Astrocyte of the cerebellum (primary cell): ENCODE measurements at regions not wholly inside any gene's neighbourhood (a gene's known extent, or its start where the extent isn't known, plus 50 kb on each side); places are given as distances from the start of the nearest gene placed in this dataset.

ENCODE experiments used
- DNase-seq: peaks from one replicate; pipeline ENCODE4 v3.0.0-alpha.2; 2011; ENCODE audit warnings: low read depth
- H3K4me3 ChIP-seq: 2 replicates; pipeline ENCODE4 v1.5.1; 2011; ENCODE audit warnings: mild to moderate bottlenecking, low read depth, low read length, moderate library complexity
- CTCF ChIP-seq: IDR thresholded peaks from 2 replicates; pipeline ENCODE4 v1.5.1; 2012; ENCODE audit warnings: low read length, low read depth, moderate library complexity, mild to moderate bottlenecking; ENCODE audit errors: missing control alignments
- in situ Hi-C: cut with HindIII; loops from 2 replicates; pipeline ENCODE4 v1.10.0; 2017; ENCODE audit warnings: low sequenced_read_pairs

GRCh38 chr18:64330161-64330560, 181.3 kb upstream of the LINC00305 start:
- no peak for DNase-seq
- in situ Hi-C loops, result no loop called here
- H3K4me3 ChIP-seq, result no peak overlapping the region
- TF ChIP-seq CTCF, result peak; percentile 19

DNA sequence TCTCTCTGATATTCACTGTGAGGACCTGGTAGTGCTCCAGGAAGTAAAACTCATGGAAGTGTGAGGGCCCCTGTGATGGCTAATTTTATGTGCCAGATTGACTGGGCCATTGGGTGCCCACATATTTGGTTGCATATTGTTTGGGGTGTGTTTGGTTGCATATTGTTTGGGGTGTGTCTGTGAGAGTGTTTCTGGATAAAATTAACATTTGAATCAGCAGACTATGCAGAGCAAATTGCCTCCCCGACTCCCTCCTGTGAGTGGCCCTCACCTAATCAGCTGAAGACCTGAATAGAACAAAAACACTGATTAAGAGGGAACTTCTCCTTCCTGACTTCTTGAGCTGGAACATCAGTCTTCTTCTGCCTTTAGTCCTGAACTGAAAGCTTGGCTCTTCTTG, 173.3 kb upstream of the LINC00305 start:
- in situ Hi-C loops, result no loop called here
- no peak overlapping the region for H3K4me3 ChIP-seq
- TF ChIP-seq CTCF, result no peak
- DNase-seq, result no peak

DNA sequence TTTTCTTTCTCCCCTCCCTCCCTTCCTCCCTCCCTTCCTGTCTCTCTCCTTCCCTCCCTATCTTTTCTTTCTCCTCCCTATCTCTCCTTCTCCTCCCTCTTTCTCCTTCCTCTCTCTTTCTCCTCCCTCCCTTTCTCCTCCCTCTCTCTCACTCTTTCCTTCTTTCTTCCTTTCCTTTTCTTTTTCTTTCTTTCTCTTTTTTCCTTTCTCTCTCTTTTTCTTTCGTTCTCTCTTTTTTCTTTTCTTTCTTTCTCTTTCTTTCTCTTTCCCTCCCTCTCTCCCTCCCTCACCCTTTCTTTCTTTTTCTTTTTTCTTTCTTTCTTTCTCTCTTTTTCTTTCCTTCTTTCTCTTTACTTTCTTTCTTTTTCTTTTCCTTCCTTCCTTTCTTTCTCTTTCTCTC, 169.7 kb upstream of the LINC00305 start:
- DNase-seq, result no peak
- TF ChIP-seq CTCF, result no peak
- in situ Hi-C loops, result no loop called here
- no peak overlapping the region for H3K4me3 ChIP-seq

- TF ChIP-seq CTCF, result no peak
- DNase-seq, result no peak
These were observed 163.0 kb upstream of the LINC00305 start for GRCh38 chr18:64311859-64312258.

GRCh38 chr18:64295839-64296238, 147.0 kb upstream of the LINC00305 start:
- no peak for TF ChIP-seq CTCF
- DNase-seq, result no peak
- in situ Hi-C loops, result no loop called here
- H3K4me3 ChIP-seq, result no peak overlapping the region

More at GRCh38 chr18:64311859-64312258, 163.0 kb upstream of the LINC00305 start:
- in situ Hi-C loops, result no loop called here
- H3K4me3 ChIP-seq, result no peak overlapping the region

DNA sequence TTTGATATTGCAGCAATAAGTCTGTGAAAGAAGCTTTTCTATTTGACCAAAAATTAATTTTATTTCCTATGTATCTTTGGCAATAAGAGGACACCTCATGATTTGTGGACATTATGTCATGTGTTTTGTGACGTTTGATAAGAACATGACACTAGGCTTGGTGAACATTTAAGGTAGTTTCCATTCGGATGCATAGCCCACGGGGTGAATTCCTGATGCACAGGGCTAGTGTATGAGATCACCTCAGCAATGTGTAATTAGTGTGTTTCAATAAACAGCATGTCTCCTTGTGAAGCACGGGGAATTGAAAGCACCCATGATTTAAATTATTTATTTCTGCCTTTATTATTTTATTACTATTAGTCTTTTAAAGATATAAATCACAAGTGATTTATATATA, 146.1 kb upstream of the LINC00305 start:
- no peak overlapping the region for H3K4me3 ChIP-seq
- DNase-seq, result no peak
- no peak for TF ChIP-seq CTCF
- in situ Hi-C loops, result no loop called here

- TF ChIP-seq CTCF, result no peak
- no peak for DNase-seq
- no peak overlapping the region for H3K4me3 ChIP-seq
- in situ Hi-C loops, result no loop called here
These were observed 139.5 kb upstream of the LINC00305 start for GRCh38 chr18:64288432-64288831.
